ENCODE measurements at regions not wholly inside any gene's neighbourhood (a gene's known extent, or its start where the extent isn't known, plus 50 kb on each side); places are given as distances from the start of the nearest gene placed in this dataset.

GRCh38 chr15:70488941-70489848 lies 274.2 kb downstream of the UACA start:
- Histone ChIP-seq H3K4ac (replicated peaks; ENCODE audit: insufficient read length, low read depth, low read length) (no peak overlapping the region), H4K5ac (ENCODE audit: insufficient read length, low read depth, low read length) (no peak overlapping the region), H2AFZ (ENCODE audit: low read length) (no peak overlapping the region), H3K27me3 (replicated peaks in 1 of 4; ENCODE audit: control insufficient read depth in 3 of 4, extremely low read depth in 1 of 4, insufficient read depth in 3 of 4, low read length in 3 of 4) (no peaks in the 10 kb centered on the region), H3K9ac (replicated peaks in 1 of 4; ENCODE audit: extremely low read depth in 1 of 4, low read depth in 3 of 4, low read length in 3 of 4) (no peak overlapping the region), H3K27ac (ENCODE audit: low read depth, low read length) (no peak overlapping the region), H2BK5ac (ENCODE audit: low read depth, low read length) (no peak overlapping the region), H2BK12ac (ENCODE audit: low read depth, low read length) (peak overlapping the region; percentile 50; the same call in 1 of the 2 replicates), H3K14ac (ENCODE audit: insufficient read length) (no peak overlapping the region), H3K4me2 (ENCODE audit: insufficient read depth in 1 of 2, low read depth in 2 of 2, low read length in 2 of 2) (no peak overlapping the region), H2BK120ac (replicated peaks; ENCODE audit: low read depth, low read length) (no peak overlapping the region), H2AK5ac (ENCODE audit: low read depth, low read length) (no peak overlapping the region), H3K4me1 (replicated peaks in 1 of 4; ENCODE audit: control insufficient read depth in 3 of 4, insufficient read depth in 4 of 4, low read length in 3 of 4) (no peaks in the 10 kb centered on the region; a peak in 1 of 7 replicates), H3K23me2 (ENCODE audit: low read depth, low read length) (no peaks in the 10 kb centered on the region), H2BK20ac (ENCODE audit: low read length) (no peak overlapping the region), H3K79me2 (ENCODE audit: control insufficient read depth in 1 of 2, insufficient read depth in 2 of 2, low read length in 2 of 2) (no peaks in the 10 kb centered on the region), H4K8ac (ENCODE audit: extremely low read depth, insufficient read depth, low read length) (no peak overlapping the region; the same call in 1 of the 2 replicates), H3K79me1 (ENCODE audit: low read depth, low read length) (no peaks in the 10 kb centered on the region), H3K36me3 (ENCODE audit: control insufficient read depth in 2 of 4, insufficient read depth in 4 of 4, low read length in 3 of 4) (no peaks in the 10 kb centered on the region), H4K20me1 (replicated peaks in 1 of 2; ENCODE audit: control insufficient read depth in 1 of 2, insufficient read depth in 2 of 2, low read length in 2 of 2) (no peaks in the 10 kb centered on the region), H3K4me3 (ENCODE audit: extremely low read depth in 1 of 4, insufficient read depth in 2 of 4, low read depth in 3 of 4, low read length in 4 of 4) (no peak overlapping the region), H3K9me3 (ENCODE audit: insufficient read depth in 2 of 2, low read depth in 1 of 2, low read length in 1 of 2) (no peaks in the 10 kb centered on the region), H4K91ac (replicated peaks; ENCODE audit: insufficient read length, low read length) (no peak overlapping the region), H3K56ac (replicated peaks; ENCODE audit: insufficient read length, low read depth, low read length) (no peak overlapping the region), H3K18ac (ENCODE audit: extremely low read depth, low read length) (no peak overlapping the region), H3K23ac (ENCODE audit: insufficient read length) (no peak overlapping the region), H2BK15ac (ENCODE audit: low read length) (no peak overlapping the region)
- ChIA-PET POLR2A (ENCODE audit: partially characterized antibody) (no interaction called here), CTCF (ENCODE audit: partially characterized antibody) (interaction anchor here (0.5 to 5.1 kb wide), 23 partner anchors 8 to 1011 kb away, joined by 3 to 65 read pairs (median 5); no protein-coding TSS in a partner anchor)
- no peak for FAIRE-seq
- DNase-seq (ENCODE audit: low read depth in 1 of 2, low spot score in 2 of 2): no peak
- 81% methylated on average over 15 of the region's 15 CpGs; no CpG with 5 or more reads in 1 of the 2 experiments for WGBS, 2 experiments (ENCODE audit: extremely low coverage in 1 of 2, insufficient coverage in 1 of 2, insufficient read length in 1 of 2, insufficient replicate concordance in 2 of 2, low coverage in 1 of 2, low lambda C conversion rate in 2 of 2, missing lambda C conversion rate in 1 of 2)
- TF ChIP-seq KDM4A (IDR thresholded peaks at IDR 0.05; ENCODE audit: low read depth, low read length, severe bottlenecking) (no peak), SP2 (IDR thresholded peaks at IDR 0.05; ENCODE audit: low read length) (no peak), ATF3 (IDR thresholded peaks at IDR 0.05; ENCODE audit: insufficient read depth, low read depth, low read length) (no peak), USF2 (IDR thresholded peaks at IDR 0.05; ENCODE audit: low read length) (no peak), PHF8 (conservative IDR thresholded peaks at IDR 0.05; ENCODE audit: low read depth, low read length) (no peak), EP300 (IDR thresholded peaks at IDR 0.05; ENCODE audit: borderline replicate concordance in 1 of 2, low read depth in 2 of 2, low read length in 2 of 2) (no peak), SIRT6 (IDR thresholded peaks at IDR 0.05; ENCODE audit: low read length) (no peak), TAF7 (optimal IDR thresholded peaks at IDR 0.05; ENCODE audit: borderline replicate concordance, low read depth, low read length) (no peak)

Data from H1 (cell line).